C4-2B (cell line): ENCODE measurements at regions not wholly inside any gene's neighbourhood (a gene's known extent, or its start where the extent isn't known, plus 50 kb on each side); places are given as distances from the start of the nearest gene placed in this dataset.

Experiments used
- ZFX ChIP-seq: fragments of 450-650 bp; IDR thresholded peaks from 2 replicates; pipeline ENCODE4 v1.6.1; 2017
- TF ChIP-seq, protein P1 (sequence below): fragments of 450-650 bp; conservative IDR thresholded peaks from 2 replicates; pipeline ENCODE4 v1.5.1; 2017; ENCODE audit warnings: mild to moderate bottlenecking

GRCh38 chr14:30362369-30363218 lies 196.4 kb upstream of the G2E3 start:
- TF ChIP-seq, protein P1, sequence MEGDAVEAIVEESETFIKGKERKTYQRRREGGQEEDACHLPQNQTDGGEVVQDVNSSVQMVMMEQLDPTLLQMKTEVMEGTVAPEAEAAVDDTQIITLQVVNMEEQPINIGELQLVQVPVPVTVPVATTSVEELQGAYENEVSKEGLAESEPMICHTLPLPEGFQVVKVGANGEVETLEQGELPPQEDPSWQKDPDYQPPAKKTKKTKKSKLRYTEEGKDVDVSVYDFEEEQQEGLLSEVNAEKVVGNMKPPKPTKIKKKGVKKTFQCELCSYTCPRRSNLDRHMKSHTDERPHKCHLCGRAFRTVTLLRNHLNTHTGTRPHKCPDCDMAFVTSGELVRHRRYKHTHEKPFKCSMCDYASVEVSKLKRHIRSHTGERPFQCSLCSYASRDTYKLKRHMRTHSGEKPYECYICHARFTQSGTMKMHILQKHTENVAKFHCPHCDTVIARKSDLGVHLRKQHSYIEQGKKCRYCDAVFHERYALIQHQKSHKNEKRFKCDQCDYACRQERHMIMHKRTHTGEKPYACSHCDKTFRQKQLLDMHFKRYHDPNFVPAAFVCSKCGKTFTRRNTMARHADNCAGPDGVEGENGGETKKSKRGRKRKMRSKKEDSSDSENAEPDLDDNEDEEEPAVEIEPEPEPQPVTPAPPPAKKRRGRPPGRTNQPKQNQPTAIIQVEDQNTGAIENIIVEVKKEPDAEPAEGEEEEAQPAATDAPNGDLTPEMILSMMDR: no peak
- no peak for TF ChIP-seq ZFX
